H1 (cell line): ENCODE measurements at regions not wholly inside any gene's neighbourhood (a gene's known extent, or its start where the extent isn't known, plus 50 kb on each side); places are given as distances from the start of the nearest gene placed in this dataset.

ENCODE experiments used
- CTCF ChIA-PET: fragments of 300-600 bp; sonication (Branson Sonifier 250); formaldehyde crosslinking; loops from one replicate; lab custom pipeline; 2021; ENCODE audit not compliant: partially characterized antibody; lab: Charles Lee
- POLR2A ChIA-PET: fragments of 300-600 bp; sonication (Branson Sonifier 250); formaldehyde crosslinking; loops from one replicate; lab custom pipeline; 2021; ENCODE audit warnings: inconsistent platforms; ENCODE audit not compliant: partially characterized antibody; lab: Charles Lee
- DNase-seq, 2 experiments: peaks; one replicate each; pipeline versions ENCODE4 v3.0.0 to v3.0.0-alpha.2; 2010 to 2022; ENCODE audit warnings: low spot score in 2 of 2, low read depth in 1 of 2, mixed read lengths in 1 of 2
- FAIRE-seq: peaks from 2 replicates; lab custom pipeline; 2011; peaks lifted over from hg19 to GRCh38; lab: Jason Lieb, UNC
- H2AFZ ChIP-seq: 2 replicates; pipeline ENCODE4 v1.8.1; 2012; ENCODE audit warnings: low read length, inconsistent platforms
- H2AK5ac ChIP-seq: 2 replicates; pipeline ENCODE4 v1.6.1; 2013; ENCODE audit warnings: low read depth, low read length
- H2BK120ac ChIP-seq: replicated peaks from 2 replicates; pipeline ENCODE3; 2013; ENCODE audit warnings: low read depth, low read length, inconsistent platforms
- H2BK12ac ChIP-seq: 2 replicates; pipeline ENCODE4 v1.6.1; 2013; ENCODE audit warnings: low read depth, low read length
- H2BK15ac ChIP-seq: 2 replicates; pipeline ENCODE4 v1.6.1; 2013; ENCODE audit warnings: low read length
- H2BK20ac ChIP-seq: 2 replicates; pipeline ENCODE4 v1.6.1; 2013; ENCODE audit warnings: low read length
- H2BK5ac ChIP-seq: 2 replicates; pipeline ENCODE4 v1.6.1; 2013; ENCODE audit warnings: low read depth, low read length
- H3K14ac ChIP-seq: 2 replicates; pipeline ENCODE4 v1.6.1; 2013; ENCODE audit warnings: inconsistent platforms; ENCODE audit not compliant: insufficient read length
- H3K18ac ChIP-seq: 2 replicates; pipeline ENCODE4 v1.6.1; 2013; ENCODE audit warnings: low read length; ENCODE audit errors: extremely low read depth
- H3K23ac ChIP-seq: 2 replicates; pipeline ENCODE4 v1.6.1; 2013; ENCODE audit warnings: inconsistent platforms; ENCODE audit not compliant: insufficient read length
- H3K23me2 ChIP-seq: 2 replicates; pipeline ENCODE4 v1.6.1; 2013; ENCODE audit warnings: low read depth, low read length
- H3K27ac ChIP-seq: 2 replicates; pipeline ENCODE4 v1.6.1; 2011; ENCODE audit warnings: low read depth, low read length, inconsistent platforms
- H3K27me3 ChIP-seq, 4 experiments: replicated peaks in 1 of 4; 1 replicate in 1 of 4; 2 replicates in 3 of 4; pipeline versions ENCODE4 v1.6.1 to v1.8.1; 2011 to 2013; ENCODE audit warnings: low read length in 3 of 4, mild to moderate bottlenecking in 3 of 4, inconsistent platforms in 2 of 4, mixed read lengths in 2 of 4, moderate library complexity in 1 of 4; ENCODE audit not compliant: control insufficient read depth in 3 of 4, insufficient read depth in 3 of 4; ENCODE audit errors: extremely low read depth in 1 of 4
- H3K36me3 ChIP-seq, 4 experiments: 2 replicates each; pipeline versions ENCODE4 v1.6.1 to v1.8.1; 2011 to 2013; ENCODE audit warnings: mild to moderate bottlenecking in 4 of 4, low read length in 3 of 4, moderate library complexity in 2 of 4, control low read depth in 1 of 4, inconsistent platforms in 1 of 4; ENCODE audit not compliant: insufficient read depth in 4 of 4, control insufficient read depth in 2 of 4
- H3K4ac ChIP-seq: replicated peaks from 2 replicates; pipeline ENCODE3; 2013; ENCODE audit warnings: low read length, low read depth, mixed read lengths, inconsistent platforms; ENCODE audit not compliant: insufficient read length
- H3K4me1 ChIP-seq, 4 experiments: replicated peaks in 1 of 4; 1 replicate in 1 of 4; 2 replicates in 3 of 4; pipeline versions ENCODE4 v1.6.1 to v1.8.1; 2011 to 2013; ENCODE audit warnings: low read length in 3 of 4, inconsistent platforms in 2 of 4, mixed read lengths in 1 of 4; ENCODE audit not compliant: insufficient read depth in 4 of 4, control insufficient read depth in 3 of 4
- H3K4me2 ChIP-seq, 2 experiments: 2 replicates each; pipeline versions ENCODE4 v1.6.1 to v1.8.1; 2011 to 2013; ENCODE audit warnings: low read depth in 2 of 2, low read length in 2 of 2, control low read depth in 1 of 2, inconsistent platforms in 1 of 2, mild to moderate bottlenecking in 1 of 2; ENCODE audit not compliant: insufficient read depth in 1 of 2
- H3K4me3 ChIP-seq, 4 experiments: fragments of 200-600, 300-600 bp in 1 of 4; sonication (generic), shearing (Covaris generic), sonication (Bioruptor Twin) in 1 of 4; 2 replicates each; pipeline versions ENCODE4 v1.5.1 to v1.8.1; 2011 to 2016; ENCODE audit warnings: low read length in 4 of 4, low read depth in 3 of 4, control low read depth in 2 of 4, inconsistent platforms in 2 of 4, mild to moderate bottlenecking in 2 of 4, mixed read lengths in 1 of 4, moderate library complexity in 1 of 4; ENCODE audit not compliant: insufficient read depth in 2 of 4; ENCODE audit errors: extremely low read depth in 1 of 4
- H3K56ac ChIP-seq: replicated peaks from 2 replicates; pipeline ENCODE3; 2013; ENCODE audit warnings: low read depth, mild to moderate bottlenecking, mixed read lengths, low read length, inconsistent platforms; ENCODE audit not compliant: insufficient read length
- H3K79me1 ChIP-seq: 2 replicates; pipeline ENCODE4 v1.6.1; 2013; ENCODE audit warnings: low read depth, low read length, control low read depth
- H3K79me2 ChIP-seq, 2 experiments: 2 replicates each; pipeline versions ENCODE4 v1.6.1 to v1.8.1; 2012 to 2013; ENCODE audit warnings: low read length in 2 of 2, mild to moderate bottlenecking in 2 of 2, inconsistent platforms in 1 of 2; ENCODE audit not compliant: insufficient read depth in 2 of 2, control insufficient read depth in 1 of 2
- H3K9ac ChIP-seq, 4 experiments: replicated peaks in 1 of 4; 1 replicate in 1 of 4; 2 replicates in 3 of 4; pipeline versions ENCODE4 v1.6.1 to v1.8.1; 2011 to 2013; ENCODE audit warnings: low read depth in 3 of 4, low read length in 3 of 4, control low read depth in 2 of 4, mild to moderate bottlenecking in 2 of 4, moderate library complexity in 2 of 4, inconsistent platforms in 1 of 4; ENCODE audit errors: extremely low read depth in 1 of 4
- H3K9me3 ChIP-seq, 2 experiments: 2 replicates each; pipeline versions ENCODE4 v1.6.1 to v1.8.1; 2012 to 2013; ENCODE audit warnings: mild to moderate bottlenecking in 2 of 2, moderate library complexity in 2 of 2, control low read depth in 1 of 2, inconsistent platforms in 1 of 2, low read depth in 1 of 2, low read length in 1 of 2, mixed read lengths in 1 of 2; ENCODE audit not compliant: insufficient read depth in 2 of 2
- H4K20me1 ChIP-seq, 2 experiments: replicated peaks in 1 of 2; 2 replicates each; pipeline versions ENCODE3 to v1.8.1; 2011 to 2013; ENCODE audit warnings: inconsistent platforms in 2 of 2, low read length in 2 of 2, mild to moderate bottlenecking in 1 of 2; ENCODE audit not compliant: insufficient read depth in 2 of 2, control insufficient read depth in 1 of 2
- H4K5ac ChIP-seq: 2 replicates; pipeline ENCODE4 v1.6.1; 2013; ENCODE audit warnings: low read length, low read depth, mixed read lengths, inconsistent platforms; ENCODE audit not compliant: insufficient read length
- H4K8ac ChIP-seq: 2 replicates; pipeline ENCODE4 v1.8.0; 2013; ENCODE audit warnings: mild to moderate bottlenecking, moderate library complexity, low read length, inconsistent platforms; ENCODE audit not compliant: insufficient read depth; ENCODE audit errors: extremely low read depth
- H4K91ac ChIP-seq: replicated peaks from 2 replicates; pipeline ENCODE3; 2013; ENCODE audit warnings: low read length, mixed read lengths, inconsistent platforms; ENCODE audit not compliant: insufficient read length
- BRCA1 ChIP-seq: IDR thresholded peaks from 2 replicates; pipeline ENCODE4 v1.6.1; 2012; ENCODE audit warnings: low read depth, low read length, improper control_type of control experiment
- CBX5 ChIP-seq: fragments of 300-800, 300-1000 bp; sonication (generic); IDR thresholded peaks from 2 replicates; pipeline ENCODE4 v1.7.1; 2016; ENCODE audit warnings: antibody characterized with exemption, low read length, low read depth
- EP300 ChIP-seq, 2 experiments: IDR thresholded peaks; 1 replicate in 1 of 2; 2 replicates in 1 of 2; pipeline ENCODE4 v1.6.1; 2011 to 2012; ENCODE audit warnings: low read depth in 2 of 2, low read length in 2 of 2, mild to moderate bottlenecking in 2 of 2, borderline replicate concordance in 1 of 2, inconsistent platforms in 1 of 2, moderate library complexity in 1 of 2
- GTF2F1 ChIP-seq: IDR thresholded peaks from 2 replicates; pipeline ENCODE4 v1.6.1; 2012; ENCODE audit warnings: low read depth, low read length, improper control_type of control experiment, borderline replicate concordance
- HDAC2 ChIP-seq, 2 experiments: fragments of 300-600 bp in 1 of 2; sonication (generic) in 1 of 2; IDR thresholded peaks; 2 replicates each; pipeline ENCODE4 v1.6.1; 2011 to 2012; ENCODE audit warnings: low read depth in 2 of 2, low read length in 2 of 2, mild to moderate bottlenecking in 2 of 2, moderate library complexity in 2 of 2, borderline replicate concordance in 1 of 2, inconsistent platforms in 1 of 2
- KDM1A ChIP-seq: fragments of 200-600, 300-600 bp; sonication (generic); IDR thresholded peaks from 2 replicates; pipeline ENCODE4 v1.7.1; 2016; ENCODE audit warnings: mild to moderate bottlenecking, low read length, borderline replicate concordance
- PHF8 ChIP-seq: fragments of 200-600 bp; sonication (generic); conservative IDR thresholded peaks from 2 replicates; pipeline ENCODE4 v1.7.1; 2012; ENCODE audit warnings: low read depth, mild to moderate bottlenecking, inconsistent platforms, low read length, moderate library complexity
- POLR2A ChIP-seq, 2 experiments: IDR thresholded peaks; 1 replicate in 1 of 2; 2 replicates in 1 of 2; pipeline ENCODE4 v1.6.1; 2011; ENCODE audit warnings: low read depth in 2 of 2, low read length in 2 of 2, mild to moderate bottlenecking in 2 of 2; ENCODE audit errors: control extremely low read depth in 1 of 2
- RBBP5 ChIP-seq: IDR thresholded peaks from 2 replicates; pipeline ENCODE4 v1.7.1; 2012; ENCODE audit warnings: low read depth, mild to moderate bottlenecking, inconsistent platforms, low read length, moderate library complexity, borderline replicate concordance
- RFX5 ChIP-seq: IDR thresholded peaks from 2 replicates; pipeline ENCODE4 v1.6.1; 2011; ENCODE audit warnings: low read depth, low read length, improper control_type of control experiment, borderline replicate concordance
- RNF2 ChIP-seq: fragments of 200-900, 300-1000 bp; sonication (generic); IDR thresholded peaks from 2 replicates; pipeline ENCODE4 v1.7.1; 2016; ENCODE audit warnings: borderline replicate concordance, low read depth, mild to moderate bottlenecking, antibody characterized with exemption, low read length; ENCODE audit not compliant: poor library complexity, severe bottlenecking; ENCODE audit errors: missing control alignments
- SIX5 ChIP-seq: IDR thresholded peaks from 2 replicates; pipeline ENCODE4 v1.6.1; 2011; ENCODE audit warnings: mild to moderate bottlenecking, low read depth, low read length
- TAF7 ChIP-seq: optimal IDR thresholded peaks from 2 replicates; pipeline ENCODE3; 2011; ENCODE audit warnings: low read depth, mild to moderate bottlenecking, inconsistent platforms, low read length, moderate library complexity, borderline replicate concordance
- YY1 ChIP-seq: IDR thresholded peaks from 2 replicates; pipeline ENCODE4 v1.6.1; 2011; ENCODE audit warnings: low read depth, mild to moderate bottlenecking, low read length
- ZNF274 ChIP-seq: IDR thresholded peaks from 2 replicates; pipeline ENCODE4 v1.7.0; 2012; ENCODE audit warnings: low read length, borderline replicate concordance; ENCODE audit errors: extremely low read depth
- WGBS, 2 experiments: shearing (Covaris generic) in 1 of 2; methylation state at CpG; one replicate each; pipeline versions ENCODE4 v1.1.6 to v1.1.7; 2013 to 2015; ENCODE audit warnings: low lambda C conversion rate in 2 of 2, mixed read lengths in 2 of 2, inconsistent platforms in 1 of 2, low coverage in 1 of 2, missing lambda C conversion rate in 1 of 2; ENCODE audit not compliant: insufficient replicate concordance in 2 of 2, insufficient coverage in 1 of 2, insufficient read length in 1 of 2; ENCODE audit errors: extremely low coverage in 1 of 2, missing lambda C conversion rate in 1 of 2; 5-methylcytosine and 5-hydroxymethylcytosine counted together

GRCh38 chr10:78365694-78366093 is 332.0 kb downstream of the RPS24 start:
- Histone ChIP-seq H3K27me3 (no peaks in the 10 kb centered on the region; a peak in 1 of 7 replicates), H2BK120ac (no peak overlapping the region), H3K4ac (no peak overlapping the region), H2BK20ac (no peak overlapping the region), H2BK5ac (no peak overlapping the region), H2BK15ac (no peak overlapping the region), H3K36me3 (no peaks in the 10 kb centered on the region), H4K91ac (no peak overlapping the region), H4K8ac (no peak overlapping the region), H3K18ac (no peak overlapping the region), H3K27ac (no peak overlapping the region), H2BK12ac (no peak overlapping the region), H4K5ac (no peak overlapping the region), H3K79me1 (no peaks in the 10 kb centered on the region), H3K9ac (no peak overlapping the region), H2AFZ (no peak overlapping the region), H3K4me3 (no peak overlapping the region), H3K79me2 (no peaks in the 10 kb centered on the region), H3K23me2 (no peaks in the 10 kb centered on the region), H3K56ac (no peak overlapping the region), H3K14ac (no peak overlapping the region), H3K23ac (no peak overlapping the region), H4K20me1 (no peaks in the 10 kb centered on the region), H3K9me3 (no peaks in the 10 kb centered on the region), H2AK5ac (no peak overlapping the region), H3K4me2 (no peak overlapping the region), H3K4me1 (peaks cover 0 to 4% (median 2%) of the 10 kb centered on the region in 4 experiments; a peak in 3 of 7 replicates)
- ChIA-PET POLR2A (no interaction called here), CTCF (no interaction called here)
- 93% methylated on average over 4 of the region's 4 CpGs; no CpG with 5 or more reads in 1 of the 2 experiments for WGBS, 2 experiments
- DNase-seq, result no peak
- no peak for FAIRE-seq
- TF ChIP-seq TAF7 (no peak), RBBP5 (no peak), SIX5 (no peak), BRCA1 (no peak), HDAC2 (IDR thresholded peaks at IDR 0.05; ENCODE audit: borderline replicate concordance in 1 of 2, low read depth in 2 of 2, low read length in 2 of 2) (no peak), CBX5 (no peak), POLR2A (IDR thresholded peaks at IDR 0.05; ENCODE audit: control extremely low read depth in 1 of 2, low read depth in 2 of 2, low read length in 2 of 2) (no peak), GTF2F1 (no peak), EP300 (IDR thresholded peaks at IDR 0.05; ENCODE audit: borderline replicate concordance in 1 of 2, low read depth in 2 of 2, low read length in 2 of 2) (no peak), KDM1A (no peak), YY1 (no peak), ZNF274 (no peak), RFX5 (no peak), PHF8 (no peak), RNF2 (no peak)
